Neural progenitor cell (in vitro differentiated cells): ENCODE measurements at regions not wholly inside any gene's neighbourhood (a gene's known extent, or its start where the extent isn't known, plus 50 kb on each side); places are given as distances from the start of the nearest gene placed in this dataset.

Experiments
- DNase-seq: peaks from one replicate; pipeline ENCODE4 v3.0.0-alpha.2; 2016; ENCODE audit warnings: low spot score
- H2AFZ ChIP-seq: fragments of 200-600 bp; sonication (generic); replicated peaks from 2 replicates; pipeline ENCODE4 v1.6.1; 2016; ENCODE audit warnings: antibody characterized with exemption
- H3F3A ChIP-seq: fragments of 200-600 bp; sonication (generic); 2 replicates; pipeline ENCODE4 v1.6.1; 2016; ENCODE audit warnings: antibody characterized with exemption, low read depth
- H3K27ac ChIP-seq: fragments of 200-600 bp; sonication (generic); 2 replicates; pipeline ENCODE4 v1.5.1; 2016; ENCODE audit warnings: mild to moderate bottlenecking
- H3K27me3 ChIP-seq: fragments of 200-600 bp; sonication (generic); 2 replicates; pipeline ENCODE4 v1.6.1; 2016; ENCODE audit warnings: mild to moderate bottlenecking, moderate library complexity
- H3K36me3 ChIP-seq: fragments of 200-600 bp; sonication (generic); 2 replicates; pipeline ENCODE4 v1.5.1; 2016
- H3K4me1 ChIP-seq: fragments of 200-600 bp; sonication (generic); 2 replicates; pipeline ENCODE4 v1.6.1; 2016; ENCODE audit warnings: mixed run types
- H3K4me2 ChIP-seq: fragments of 200-600 bp; sonication (generic); 2 replicates; pipeline ENCODE4 v1.6.1; 2016
- H3K4me3 ChIP-seq: fragments of 200-600 bp; sonication (generic); 2 replicates; pipeline ENCODE4 v1.5.1; 2016
- H3K79me2 ChIP-seq: fragments of 200-600 bp; sonication (generic); 2 replicates; pipeline ENCODE4 v1.6.1; 2016; ENCODE audit warnings: low read depth
- H3K9ac ChIP-seq: fragments of 200-600 bp; sonication (generic); 2 replicates; pipeline ENCODE4 v1.6.1; 2016
- H3K9me3 ChIP-seq: fragments of 200-600 bp; sonication (generic); 2 replicates; pipeline ENCODE4 v1.5.1; 2016; ENCODE audit warnings: low read depth
- H4K20me1 ChIP-seq: fragments of 200-600 bp; sonication (generic); 2 replicates; pipeline ENCODE4 v1.6.1; 2016; ENCODE audit warnings: low read depth
- H3K27ac Mint-ChIP-seq: 3 replicates; pipeline ENCODE4 v1.8.0; 2021; ENCODE audit warnings: mixed read lengths
- H3K27me3 Mint-ChIP-seq: 2 replicates; pipeline ENCODE4 v1.8.0; 2022; ENCODE audit warnings: low read depth, mild to moderate bottlenecking, inconsistent platforms, moderate library complexity, mixed read lengths; ENCODE audit not compliant: insufficient read depth
- H3K36me3 Mint-ChIP-seq: 3 replicates; pipeline ENCODE4 v1.8.0; 2021; ENCODE audit warnings: mixed read lengths
- H3K4me1 Mint-ChIP-seq: 3 replicates; pipeline ENCODE4 v1.8.0; 2021; ENCODE audit warnings: mixed read lengths
- H3K4me3 Mint-ChIP-seq: 3 replicates; pipeline ENCODE4 v1.8.0; 2021; ENCODE audit warnings: mild to moderate bottlenecking, moderate library complexity, mixed read lengths
- H3K9me3 Mint-ChIP-seq: 3 replicates; pipeline ENCODE4 v1.8.0; 2020; ENCODE audit warnings: mixed read lengths
- EZH2 ChIP-seq: fragments of 200-600 bp; sonication (generic); IDR thresholded peaks from 2 replicates; pipeline ENCODE4 v1.6.1; 2017; ENCODE audit warnings: antibody characterized with exemption, mild to moderate bottlenecking, moderate library complexity
- EZH2phosphoT487 ChIP-seq: fragments of 200-600 bp; sonication (generic); IDR thresholded peaks from 2 replicates; pipeline ENCODE4 v1.6.1; 2017; ENCODE audit warnings: antibody characterized with exemption
- TF ChIP-seq, protein P1 (sequence below): fragments of 200-600 bp; sonication (generic); IDR thresholded peaks from 2 replicates; pipeline ENCODE4 v1.5.1; 2017; ENCODE audit warnings: antibody characterized with exemption, mild to moderate bottlenecking

GRCh38 chr13:55761986-55762385, 1378.7 kb upstream of the PRR20A start:
- Histone ChIP-seq H3F3A (no peaks in the 10 kb centered on the region), H2AFZ (peak overlapping the region; percentile 60), H3K36me3 (no peaks in the 10 kb centered on the region), H3K27ac (no peak overlapping the region), H3K9ac (no peak overlapping the region), H3K4me2 (no peak overlapping the region), H4K20me1 (no peaks in the 10 kb centered on the region), H3K4me3 (no peak overlapping the region), H3K79me2 (no peaks in the 10 kb centered on the region), H3K4me1 (no peaks in the 10 kb centered on the region), H3K27me3 (no peaks in the 10 kb centered on the region), H3K9me3 (no peaks in the 10 kb centered on the region)
- H3K9me3 Mint-ChIP-seq: no peaks in the 10 kb centered on the region
- DNase-seq: peak; percentile 6
- H3K36me3 Mint-ChIP-seq: no peaks in the 10 kb centered on the region
- H3K27me3 Mint-ChIP-seq: no peaks in the 10 kb centered on the region
- TF ChIP-seq EZH2 (no peak), EZH2phosphoT487 (no peak)
- TF ChIP-seq, protein P1, sequence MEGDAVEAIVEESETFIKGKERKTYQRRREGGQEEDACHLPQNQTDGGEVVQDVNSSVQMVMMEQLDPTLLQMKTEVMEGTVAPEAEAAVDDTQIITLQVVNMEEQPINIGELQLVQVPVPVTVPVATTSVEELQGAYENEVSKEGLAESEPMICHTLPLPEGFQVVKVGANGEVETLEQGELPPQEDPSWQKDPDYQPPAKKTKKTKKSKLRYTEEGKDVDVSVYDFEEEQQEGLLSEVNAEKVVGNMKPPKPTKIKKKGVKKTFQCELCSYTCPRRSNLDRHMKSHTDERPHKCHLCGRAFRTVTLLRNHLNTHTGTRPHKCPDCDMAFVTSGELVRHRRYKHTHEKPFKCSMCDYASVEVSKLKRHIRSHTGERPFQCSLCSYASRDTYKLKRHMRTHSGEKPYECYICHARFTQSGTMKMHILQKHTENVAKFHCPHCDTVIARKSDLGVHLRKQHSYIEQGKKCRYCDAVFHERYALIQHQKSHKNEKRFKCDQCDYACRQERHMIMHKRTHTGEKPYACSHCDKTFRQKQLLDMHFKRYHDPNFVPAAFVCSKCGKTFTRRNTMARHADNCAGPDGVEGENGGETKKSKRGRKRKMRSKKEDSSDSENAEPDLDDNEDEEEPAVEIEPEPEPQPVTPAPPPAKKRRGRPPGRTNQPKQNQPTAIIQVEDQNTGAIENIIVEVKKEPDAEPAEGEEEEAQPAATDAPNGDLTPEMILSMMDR: no peak
- no peak overlapping the region for H3K27ac Mint-ChIP-seq
- no peak overlapping the region for H3K4me3 Mint-ChIP-seq
- no peaks in the 10 kb centered on the region for H3K4me1 Mint-ChIP-seq

GRCh38 chr13:55777612-55778011, 1363.1 kb upstream of the PRR20A start:
- H3F3A ChIP-seq: no peaks in the 10 kb centered on the region
- no peaks in the 10 kb centered on the region for H3K27me3 Mint-ChIP-seq
- TF ChIP-seq, protein P1: no peak
- TF ChIP-seq EZH2phosphoT487: no peak
- no peak for TF ChIP-seq EZH2
- no peak overlapping the region for H3K4me2 ChIP-seq
- H3K4me3 Mint-ChIP-seq: no peak overlapping the region
- H3K27me3 ChIP-seq: no peaks in the 10 kb centered on the region
- no peaks in the 10 kb centered on the region for H3K79me2 ChIP-seq
- DNase-seq: no peak
- H3K9ac ChIP-seq: no peak overlapping the region
- no peaks in the 10 kb centered on the region for H3K9me3 Mint-ChIP-seq
- no peaks in the 10 kb centered on the region for H3K4me1 ChIP-seq
- no peak overlapping the region for H3K27ac Mint-ChIP-seq
- no peak overlapping the region for H3K4me3 ChIP-seq
- no peaks in the 10 kb centered on the region for H3K36me3 Mint-ChIP-seq
- no peaks in the 10 kb centered on the region for H3K4me1 Mint-ChIP-seq
- no peaks in the 10 kb centered on the region for H3K36me3 ChIP-seq
- H3K27ac ChIP-seq: no peak overlapping the region
- no peaks in the 10 kb centered on the region for H3K9me3 ChIP-seq
- no peaks in the 10 kb centered on the region for H4K20me1 ChIP-seq
- H2AFZ ChIP-seq: no peak overlapping the region

DNA sequence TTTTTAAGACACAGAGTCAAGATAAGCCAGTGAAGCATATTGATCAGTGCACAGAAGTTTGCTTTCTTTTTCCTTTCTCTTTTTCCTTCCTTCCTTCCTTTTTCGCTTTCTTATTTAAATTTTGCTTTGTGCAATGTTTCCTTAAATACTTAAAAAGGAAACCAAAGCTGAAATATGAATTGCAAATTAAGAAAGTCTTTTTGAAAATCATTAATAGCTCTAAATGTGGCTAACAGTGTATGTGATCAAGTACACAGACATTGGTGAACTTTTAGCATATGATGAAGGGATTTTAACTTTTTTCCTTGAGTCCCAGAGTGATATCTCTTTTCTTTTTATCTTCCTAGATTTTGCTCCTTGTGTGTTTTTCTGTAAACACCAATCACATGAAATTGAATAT, 1356.9 kb upstream of the PRR20A start:
- Mint-ChIP-seq H3K9me3 (no peaks in the 10 kb centered on the region), H3K4me3 (no peak overlapping the region), H3K27ac (no peak overlapping the region), H3K27me3 (no peaks in the 10 kb centered on the region), H3K4me1 (no peaks in the 10 kb centered on the region), H3K36me3 (no peaks in the 10 kb centered on the region)
- no peak for DNase-seq
- Histone ChIP-seq H3K9me3 (no peaks in the 10 kb centered on the region), H3F3A (no peaks in the 10 kb centered on the region), H3K27me3 (no peaks in the 10 kb centered on the region), H3K27ac (no peak overlapping the region), H3K4me3 (no peak overlapping the region), H3K4me2 (no peak overlapping the region), H3K36me3 (no peaks in the 10 kb centered on the region), H4K20me1 (no peaks in the 10 kb centered on the region), H3K79me2 (no peaks in the 10 kb centered on the region), H3K9ac (no peak overlapping the region), H3K4me1 (no peaks in the 10 kb centered on the region), H2AFZ (no peak overlapping the region)
- TF ChIP-seq, protein P1: no peak
- TF ChIP-seq EZH2 (no peak), EZH2phosphoT487 (no peak)

GRCh38 chr13:55788548-55788947, 1352.2 kb upstream of the PRR20A start:
- H3K4me3 ChIP-seq: no peak overlapping the region
- H3K27me3 Mint-ChIP-seq: no peaks in the 10 kb centered on the region
- no peak overlapping the region for H3K9ac ChIP-seq
- no peaks in the 10 kb centered on the region for H3K9me3 Mint-ChIP-seq
- no peak for DNase-seq
- no peaks in the 10 kb centered on the region for H3K4me1 ChIP-seq
- H3K36me3 Mint-ChIP-seq: no peaks in the 10 kb centered on the region
- H4K20me1 ChIP-seq: no peaks in the 10 kb centered on the region
- no peaks in the 10 kb centered on the region for H3K79me2 ChIP-seq
- H3F3A ChIP-seq: no peaks in the 10 kb centered on the region
- no peak overlapping the region for H3K27ac Mint-ChIP-seq
- H3K27ac ChIP-seq: no peak overlapping the region
- no peaks in the 10 kb centered on the region for H3K9me3 ChIP-seq
- H3K4me2 ChIP-seq: no peak overlapping the region
- TF ChIP-seq, protein P1: no peak
- TF ChIP-seq EZH2phosphoT487 (no peak), EZH2 (no peak)
- H2AFZ ChIP-seq: no peak overlapping the region
- no peaks in the 10 kb centered on the region for H3K4me1 Mint-ChIP-seq
- H3K36me3 ChIP-seq: no peaks in the 10 kb centered on the region
- no peak overlapping the region for H3K4me3 Mint-ChIP-seq
- H3K27me3 ChIP-seq: no peaks in the 10 kb centered on the region
